ENCODE measurements at regions not wholly inside any gene's neighbourhood (a gene's known extent, or its start where the extent isn't known, plus 50 kb on each side); places are given as distances from the start of the nearest gene placed in this dataset.

- TF ChIP-seq POLR2A (IDR thresholded peaks at IDR 0.05; ENCODE audit: low read depth, low read length) (no peak), TAF1 (IDR thresholded peaks at IDR 0.05; ENCODE audit: borderline replicate concordance, low read depth, low read length) (no peak)
Observed at GRCh38 chr11:26102325-26102724, 229.6 kb upstream of the ANO3 start.
